Panc1 (cell line): ENCODE measurements at regions not wholly inside any gene's neighbourhood (a gene's known extent, or its start where the extent isn't known, plus 50 kb on each side); places are given as distances from the start of the nearest gene placed in this dataset.

Experiments
- ATAC-seq: fragments of 200-7000 bp; cut with Tn5 transposase; 2 replicates; pipeline ENCODE4 v1.9.1; 2020; ENCODE audit warnings: mild to moderate bottlenecking, moderate library complexity
- BruUV-seq: library from RNA; stranded (reverse); fragments of 400-500 nt; replicated peaks from 2 replicates; lab custom pipeline; 2021; lab: Mats Ljungman, UMichigan
- CTCF ChIA-PET: fragments of 300-600 bp; sonication (Branson Sonifier 250); formaldehyde crosslinking; loops from one replicate; lab custom pipeline; 2022; ENCODE audit warnings: antibody characterized with exemption; lab: Charles Lee
- POLR2A ChIA-PET: fragments of 300-600 bp; sonication (Branson Sonifier 250); formaldehyde crosslinking; loops from one replicate; lab custom pipeline; 2022; ENCODE audit warnings: antibody characterized with exemption; lab: Charles Lee
- DNase-seq: peaks from one replicate; pipeline ENCODE4 v3.0.0-alpha.2; 2010; ENCODE audit warnings: low read depth, low spot score
- H3K27ac ChIP-seq: 2 replicates; pipeline ENCODE4 v1.5.1; 2011; ENCODE audit warnings: mild to moderate bottlenecking, low read length, inconsistent platforms
- H3K27me3 ChIP-seq: fragments of 200-500 bp; sonication (Bioruptor generic); 2 replicates; pipeline ENCODE4 v1.6.0; 2014; ENCODE audit warnings: low read length, inconsistent platforms; ENCODE audit not compliant: control insufficient read depth, insufficient read depth
- H3K36me3 ChIP-seq: fragments of 200-500 bp; sonication (Bioruptor generic); 2 replicates; pipeline ENCODE4 v1.5.1; 2014; ENCODE audit warnings: inconsistent platforms, mild to moderate bottlenecking, low read length, moderate library complexity; ENCODE audit not compliant: control insufficient read depth, insufficient read depth
- H3K4me1 ChIP-seq: 2 replicates; pipeline ENCODE4 v1.5.1; 2011; ENCODE audit warnings: inconsistent platforms, mild to moderate bottlenecking, low read length, moderate library complexity; ENCODE audit not compliant: control insufficient read depth, insufficient read depth
- H3K4me3 ChIP-seq, 2 experiments: 2 replicates each; pipeline ENCODE4 v1.5.1; 2011 to 2012; ENCODE audit warnings: low read depth in 2 of 2, low read length in 2 of 2, mild to moderate bottlenecking in 2 of 2, inconsistent platforms in 1 of 2, moderate library complexity in 1 of 2
- H3K9me3 ChIP-seq: fragments of 200-500 bp; sonication (Bioruptor generic); 2 replicates; pipeline ENCODE4 v1.5.1; 2014; ENCODE audit warnings: low read depth, mild to moderate bottlenecking, inconsistent platforms, low read length, moderate library complexity; ENCODE audit not compliant: control insufficient read depth, insufficient read depth
- POLR2AphosphoS5 ChIP-seq: IDR thresholded peaks from 2 replicates; pipeline ENCODE4 v1.6.1; 2012; ENCODE audit warnings: mild to moderate bottlenecking, low read depth, low read length, moderate library complexity
- REST ChIP-seq, 2 experiments: IDR thresholded peaks; 2 replicates each; pipeline ENCODE4 v1.6.1; 2011 to 2012; ENCODE audit warnings: low read depth in 2 of 2, control low read depth in 1 of 2, low read length in 1 of 2, mild to moderate bottlenecking in 1 of 2, moderate library complexity in 1 of 2; ENCODE audit not compliant: insufficient read depth in 1 of 2
- SIN3A ChIP-seq: IDR thresholded peaks from 2 replicates; pipeline ENCODE4 v1.6.1; 2012; ENCODE audit warnings: low read depth, mild to moderate bottlenecking, low read length, moderate library complexity, borderline replicate concordance; ENCODE audit not compliant: insufficient read depth
- TCF7L2 ChIP-seq: IDR thresholded peaks from 2 replicates; pipeline ENCODE4 v1.6.1; 2011; ENCODE audit warnings: mild to moderate bottlenecking, low read depth, low read length, inconsistent platforms
- in situ Hi-C: cut with HindIII; loops from 2 replicates; pipeline ENCODE4 v1.10.0; 2016; ENCODE audit warnings: low sequenced_read_pairs, low pct_unique_long_range_greater_than_20kb
- intact Hi-C: fragments of 100-400 bp; cut with micrococcal nuclease; formaldehyde crosslinking; loops from one replicate; pipeline ENCODE4 v1.10.0; 2022; ENCODE audit not compliant: unreplicated experiment
- TF ChIP-seq, protein P1 (sequence below): fragments of 450-650 bp; IDR thresholded peaks from 2 replicates; pipeline ENCODE4 v1.5.1; 2017; ENCODE audit warnings: mild to moderate bottlenecking

DNA sequence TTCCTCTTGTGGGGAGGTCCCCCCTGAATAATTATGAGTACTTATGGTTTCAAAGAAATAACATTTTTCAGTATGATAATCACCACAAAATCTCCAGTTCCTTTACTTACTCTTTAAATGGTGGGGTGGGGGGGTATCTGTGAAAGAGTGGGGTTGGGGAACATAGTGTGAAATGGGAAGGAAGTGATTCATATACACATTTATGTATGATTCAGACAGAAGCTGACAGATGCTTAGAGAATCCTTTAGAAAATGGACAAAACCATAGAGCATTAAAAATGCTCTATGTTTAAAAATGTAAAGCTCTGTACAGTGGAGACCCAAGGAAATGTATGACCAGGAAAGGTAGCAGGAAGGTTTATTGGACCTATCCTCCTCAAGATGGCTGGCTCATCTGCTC, 267.5 kb upstream of the GRIA1 start:
- Histone ChIP-seq H3K4me3 (no peak overlapping the region), H3K9me3 (no peaks in the 10 kb centered on the region), H3K27ac (no peak overlapping the region), H3K4me1 (no peaks in the 10 kb centered on the region), H3K36me3 (no peaks in the 10 kb centered on the region), H3K27me3 (no peaks in the 10 kb centered on the region)
- TF ChIP-seq, protein P1, sequence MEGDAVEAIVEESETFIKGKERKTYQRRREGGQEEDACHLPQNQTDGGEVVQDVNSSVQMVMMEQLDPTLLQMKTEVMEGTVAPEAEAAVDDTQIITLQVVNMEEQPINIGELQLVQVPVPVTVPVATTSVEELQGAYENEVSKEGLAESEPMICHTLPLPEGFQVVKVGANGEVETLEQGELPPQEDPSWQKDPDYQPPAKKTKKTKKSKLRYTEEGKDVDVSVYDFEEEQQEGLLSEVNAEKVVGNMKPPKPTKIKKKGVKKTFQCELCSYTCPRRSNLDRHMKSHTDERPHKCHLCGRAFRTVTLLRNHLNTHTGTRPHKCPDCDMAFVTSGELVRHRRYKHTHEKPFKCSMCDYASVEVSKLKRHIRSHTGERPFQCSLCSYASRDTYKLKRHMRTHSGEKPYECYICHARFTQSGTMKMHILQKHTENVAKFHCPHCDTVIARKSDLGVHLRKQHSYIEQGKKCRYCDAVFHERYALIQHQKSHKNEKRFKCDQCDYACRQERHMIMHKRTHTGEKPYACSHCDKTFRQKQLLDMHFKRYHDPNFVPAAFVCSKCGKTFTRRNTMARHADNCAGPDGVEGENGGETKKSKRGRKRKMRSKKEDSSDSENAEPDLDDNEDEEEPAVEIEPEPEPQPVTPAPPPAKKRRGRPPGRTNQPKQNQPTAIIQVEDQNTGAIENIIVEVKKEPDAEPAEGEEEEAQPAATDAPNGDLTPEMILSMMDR, result no peak
- TF ChIP-seq POLR2AphosphoS5 (no peak), TCF7L2 (no peak), REST (IDR thresholded peaks at IDR 0.05; ENCODE audit: insufficient read depth in 1 of 2, low read depth in 2 of 2, low read length in 1 of 2) (no peak), SIN3A (no peak)
- intact Hi-C loops, result no loop called here
- ATAC-seq (no peak), DNase-seq (no peak)
- ChIA-PET POLR2A (no interaction called here), CTCF (no interaction called here)
- in situ Hi-C loops, result no loop called here
- no TSS peak for BruUV-seq

GRCh38 chr5:153223376-153223775, 267.1 kb upstream of the GRIA1 start:
- intact Hi-C loops, result no loop called here
- POLR2A ChIA-PET, result no interaction called here
- ATAC-seq, result no peak
- TF ChIP-seq TCF7L2, result no peak
- TF ChIP-seq SIN3A, result no peak
- TF ChIP-seq REST (IDR thresholded peaks at IDR 0.05; ENCODE audit: insufficient read depth in 1 of 2, low read depth in 2 of 2, low read length in 1 of 2), result no peak
- TF ChIP-seq, protein P1, result no peak
- no peak for TF ChIP-seq POLR2AphosphoS5
- no peaks in the 10 kb centered on the region for H3K27me3 ChIP-seq
- H3K27ac ChIP-seq, result no peak overlapping the region
- in situ Hi-C loops, result no loop called here
- BruUV-seq, result no TSS peak
- DNase-seq, result no peak
- no peak overlapping the region for H3K4me3 ChIP-seq
- no peaks in the 10 kb centered on the region for H3K36me3 ChIP-seq
- no peaks in the 10 kb centered on the region for H3K9me3 ChIP-seq
- CTCF ChIA-PET, result no interaction called here
- no peaks in the 10 kb centered on the region for H3K4me1 ChIP-seq
